ENCODE measurements at regions not wholly inside any gene's neighbourhood (a gene's known extent, or its start where the extent isn't known, plus 50 kb on each side); places are given as distances from the start of the nearest gene placed in this dataset.

DNA sequence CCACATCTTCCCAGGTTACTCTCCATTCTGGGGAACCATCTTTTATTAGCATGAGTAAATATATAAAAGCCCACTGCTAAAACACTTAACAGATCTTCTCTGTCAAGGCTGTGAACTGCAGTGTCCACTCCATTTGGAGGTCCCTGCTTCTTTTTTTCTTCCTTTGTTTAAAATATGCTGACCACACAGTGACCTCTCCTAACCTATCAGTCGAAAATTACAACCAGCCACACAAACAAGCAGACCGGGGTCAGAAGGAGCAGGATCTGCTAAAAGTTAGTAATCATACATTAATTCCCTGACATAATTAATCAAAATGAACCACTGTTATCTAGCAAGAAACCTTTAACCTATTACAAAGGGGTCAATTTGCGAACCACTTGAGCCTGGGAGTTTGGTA, 427.9 kb upstream of the NR2F2 start:
- no peak for TF ChIP-seq NFIC (IDR thresholded peaks at IDR 0.05; ENCODE audit: borderline replicate concordance)
- no peak for TF ChIP-seq FOSL2 (IDR thresholded peaks at IDR 0.05; ENCODE audit: borderline replicate concordance, low read depth)
- no peak for TF ChIP-seq ZBTB33 (IDR thresholded peaks at IDR 0.05; ENCODE audit: borderline replicate concordance, low read depth)
- TF ChIP-seq NRF1 (IDR thresholded peaks at IDR 0.05; ENCODE audit: low read depth, low read length) = no peak
- no peak for TF ChIP-seq EP300 (IDR thresholded peaks at IDR 0.05; ENCODE audit: borderline replicate concordance in 1 of 2, low read depth in 1 of 2, low read length in 1 of 2)
- TF ChIP-seq, protein P1, sequence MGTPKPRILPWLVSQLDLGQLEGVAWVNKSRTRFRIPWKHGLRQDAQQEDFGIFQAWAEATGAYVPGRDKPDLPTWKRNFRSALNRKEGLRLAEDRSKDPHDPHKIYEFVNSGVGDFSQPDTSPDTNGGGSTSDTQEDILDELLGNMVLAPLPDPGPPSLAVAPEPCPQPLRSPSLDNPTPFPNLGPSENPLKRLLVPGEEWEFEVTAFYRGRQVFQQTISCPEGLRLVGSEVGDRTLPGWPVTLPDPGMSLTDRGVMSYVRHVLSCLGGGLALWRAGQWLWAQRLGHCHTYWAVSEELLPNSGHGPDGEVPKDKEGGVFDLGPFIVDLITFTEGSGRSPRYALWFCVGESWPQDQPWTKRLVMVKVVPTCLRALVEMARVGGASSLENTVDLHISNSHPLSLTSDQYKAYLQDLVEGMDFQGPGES (IDR thresholded peaks at IDR 0.05; ENCODE audit: low read depth, low read length) = no peak
- TF ChIP-seq SMC3 (IDR thresholded peaks at IDR 0.05; ENCODE audit: low read depth, low read length) = no peak
- no peak for TF ChIP-seq RCOR1 (IDR thresholded peaks at IDR 0.05; ENCODE audit: low read length)
- TF ChIP-seq POLR2AphosphoS5 (IDR thresholded peaks at IDR 0.05; ENCODE audit: low read depth, low read length) = no peak
- no peak for TF ChIP-seq MEF2A (IDR thresholded peaks at IDR 0.05; ENCODE audit: borderline replicate concordance, low read depth)
- no peak for TF ChIP-seq MXI1 (IDR thresholded peaks at IDR 0.05; ENCODE audit: low read depth, low read length)
- TF ChIP-seq, protein P2, sequence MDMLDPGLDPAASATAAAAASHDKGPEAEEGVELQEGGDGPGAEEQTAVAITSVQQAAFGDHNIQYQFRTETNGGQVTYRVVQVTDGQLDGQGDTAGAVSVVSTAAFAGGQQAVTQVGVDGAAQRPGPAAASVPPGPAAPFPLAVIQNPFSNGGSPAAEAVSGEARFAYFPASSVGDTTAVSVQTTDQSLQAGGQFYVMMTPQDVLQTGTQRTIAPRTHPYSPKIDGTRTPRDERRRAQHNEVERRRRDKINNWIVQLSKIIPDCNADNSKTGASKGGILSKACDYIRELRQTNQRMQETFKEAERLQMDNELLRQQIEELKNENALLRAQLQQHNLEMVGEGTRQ (IDR thresholded peaks at IDR 0.05; ENCODE audit: borderline replicate concordance, low read depth, low read length) = no peak
- TF ChIP-seq REST (IDR thresholded peaks at IDR 0.05; ENCODE audit: low read depth, low read length) = no peak
- TF ChIP-seq YY1 (IDR thresholded peaks at IDR 0.05; ENCODE audit: low read depth) = no peak
- Histone ChIP-seq H3K9me3 (no peaks in the 10 kb centered on the region), H3K4me3 (ENCODE audit: low read depth in 2 of 2, low read length in 1 of 2) (no peak overlapping the region), H3K9ac (no peak overlapping the region), H2AFZ (ENCODE audit: low read depth) (no peak overlapping the region), H3K9me2 (no peaks in the 10 kb centered on the region), H3F3A (replicated peaks; ENCODE audit: insufficient read depth) (no peaks in the 10 kb centered on the region), H3K27ac (ENCODE audit: low read depth in 2 of 2, low read length in 1 of 2) (no peak overlapping the region), H3K79me2 (ENCODE audit: insufficient read depth) (no peaks in the 10 kb centered on the region), H3K27me3 (ENCODE audit: insufficient read depth) (no peaks in the 10 kb centered on the region), H3K4me2 (no peak overlapping the region), H4K20me1 (ENCODE audit: insufficient read depth) (no peaks in the 10 kb centered on the region), H3K4me1 (ENCODE audit: control insufficient read depth in 1 of 2, insufficient read depth in 2 of 2, low read depth in 1 of 2, low read length in 1 of 2) (no peaks in the 10 kb centered on the region), H3K36me3 (replicated peaks in 1 of 2; ENCODE audit: control insufficient read depth in 1 of 2, insufficient read depth in 2 of 2, low read length in 1 of 2) (no peaks in the 10 kb centered on the region)
- WGBS (ENCODE audit: low lambda C conversion rate) = 9% methylated on average over 3 of the region's 3 CpGs
- ChIA-PET POLR2A (no interaction called here), CTCF (interaction anchor here (0.7 kb wide), 1 partner anchor 8 kb away, joined by 3 read pairs; no protein-coding TSS in a partner anchor)
- no peak for DNase-seq
